GM12878 (cell line): ENCODE measurements at regions not wholly inside any gene's neighbourhood (a gene's known extent, or its start where the extent isn't known, plus 50 kb on each side); places are given as distances from the start of the nearest gene placed in this dataset.

Experiments used
- ATAC-seq: fragments of 200-7000 bp; cut with Tn5 transposase; 3 replicates; pipeline ENCODE4 v1.9.1; 2020; ENCODE audit warnings: mild to moderate bottlenecking, moderate library complexity
- BruUV-seq: library from RNA; stranded (reverse); fragments of 400-500 nt; replicated peaks from 2 replicates; lab custom pipeline; 2021; lab: Mats Ljungman, UMichigan
- CTCF ChIA-PET: fragments of 300-600 bp; sonication (Branson Sonifier 250); formaldehyde crosslinking; extraction: SDS; loops from one replicate; lab custom pipeline; 2021; ENCODE audit warnings: inconsistent platforms; lab: Yijun Ruan, JAX
- POLR2A ChIA-PET: fragments of 350-600 bp; formaldehyde crosslinking; extraction: SDS; loops from one replicate; lab custom pipeline; 2021; ENCODE audit warnings: inconsistent platforms; lab: Charles Lee
- RAD21 ChIA-PET: fragments of 300-600 bp; sonication (Branson Sonifier 250); formaldehyde crosslinking; loops from one replicate; lab custom pipeline; 2023; ENCODE audit warnings: antibody characterized with exemption; ENCODE audit not compliant: unreplicated experiment; lab: Charles Lee
- SMC1A ChIA-PET: fragments of 300-600 bp; sonication (Branson Sonifier 250); formaldehyde crosslinking; loops from one replicate; lab custom pipeline; 2023; ENCODE audit not compliant: unreplicated experiment, uncharacterized antibody; lab: Charles Lee
- DNase-seq: peaks from one replicate; pipeline ENCODE4 v3.0.0-alpha.2; 2011; ENCODE audit warnings: low read depth, low spot score
- FAIRE-seq: peaks from 3 replicates; lab custom pipeline; 2011; peaks lifted over from hg19 to GRCh38; lab: Jason Lieb, UNC
- H2AFZ ChIP-seq: 2 replicates; pipeline ENCODE4 v1.6.0; 2011; ENCODE audit warnings: low read depth, low read length, control low read depth; ENCODE audit not compliant: control insufficient read depth
- H3K27ac ChIP-seq: 2 replicates; pipeline ENCODE4 v1.5.1; 2011; ENCODE audit warnings: control low read depth; ENCODE audit not compliant: control insufficient read depth, insufficient read depth
- H3K27me3 ChIP-seq, 2 experiments: replicated peaks in 1 of 2; 2 replicates each; pipeline versions ENCODE4 v1.6.0 to v1.6.1; 2011; ENCODE audit warnings: low read length in 1 of 2; ENCODE audit not compliant: control insufficient read depth in 2 of 2, insufficient read depth in 2 of 2
- H3K36me3 ChIP-seq, 2 experiments: 2 replicates each; pipeline ENCODE4 v1.5.1; 2011; ENCODE audit warnings: low read length in 1 of 2; ENCODE audit not compliant: control insufficient read depth in 2 of 2, insufficient read depth in 2 of 2
- H3K4me1 ChIP-seq: 2 replicates; pipeline ENCODE4 v1.6.1; 2011; ENCODE audit warnings: mild to moderate bottlenecking, low read length, moderate library complexity, mixed read lengths; ENCODE audit not compliant: control insufficient read depth, insufficient read depth
- H3K4me2 ChIP-seq: 2 replicates; pipeline ENCODE4 v1.6.0; 2011; ENCODE audit warnings: control low read depth; ENCODE audit not compliant: control insufficient read depth, insufficient read depth
- H3K4me3 ChIP-seq: fragments of 200-600 bp; sonication (generic); 2 replicates; pipeline ENCODE4 v1.5.1; 2016
- H3K79me2 ChIP-seq: 2 replicates; pipeline ENCODE4 v1.6.0; 2011; ENCODE audit warnings: low read length; ENCODE audit not compliant: control insufficient read depth, insufficient read depth
- H3K9ac ChIP-seq: 2 replicates; pipeline ENCODE4 v1.8.0; 2011; ENCODE audit warnings: low read length, control low read depth, mixed read lengths; ENCODE audit not compliant: control insufficient read depth, insufficient read depth
- H3K9me3 ChIP-seq: replicated peaks from 3 replicates; pipeline ENCODE4 v1.5.1; 2011; ENCODE audit warnings: mild to moderate bottlenecking, low read length; ENCODE audit not compliant: control insufficient read depth, insufficient read depth
- H4K20me1 ChIP-seq: 2 replicates; pipeline ENCODE4 v1.6.0; 2011; ENCODE audit not compliant: control insufficient read depth, insufficient read depth
- BACH1 ChIP-seq: fragments of 450-650 bp; IDR thresholded peaks from 2 replicates; pipeline ENCODE4 v1.6.1; 2017; ENCODE audit warnings: mild to moderate bottlenecking, borderline replicate concordance
- CBX5 ChIP-seq: sonication (generic); IDR thresholded peaks from 2 replicates; pipeline ENCODE4 v1.6.1; 2016; ENCODE audit warnings: low read depth, moderate library complexity, mild to moderate bottlenecking, inconsistent platforms
- FOXK2 ChIP-seq: fragments of 450-650 bp; IDR thresholded peaks from 2 replicates; pipeline ENCODE4 v1.6.1; 2017; ENCODE audit warnings: mild to moderate bottlenecking, moderate library complexity
- HDAC2 ChIP-seq: fragments of 200-600 bp; sonication (generic); IDR thresholded peaks from 2 replicates; pipeline ENCODE4 v1.6.1; 2017
- KLF5 ChIP-seq: fragments of 450-650 bp; IDR thresholded peaks from 2 replicates; pipeline ENCODE4 v1.6.1; 2014; ENCODE audit warnings: mild to moderate bottlenecking; ENCODE audit not compliant: partially characterized antibody
- MXI1 ChIP-seq: fragments of 150-350 bp; IDR thresholded peaks from 2 replicates; pipeline ENCODE4 v1.6.1; 2011; ENCODE audit warnings: low read depth, mild to moderate bottlenecking, inconsistent platforms, low read length, improper control_type of control experiment
- MYB ChIP-seq: fragments of 150-350 bp; IDR thresholded peaks from 2 replicates; pipeline ENCODE4 v1.6.1; 2014; ENCODE audit warnings: mild to moderate bottlenecking, low read depth, low read length, borderline replicate concordance
- NRF1 ChIP-seq: conservative IDR thresholded peaks from 2 replicates; pipeline ENCODE4 v1.6.1; 2011; ENCODE audit warnings: mild to moderate bottlenecking, low read depth, low read length, improper control_type of control experiment
- RELA ChIP-seq: fragments of 450-650 bp; IDR thresholded peaks from 2 replicates; pipeline ENCODE4 v1.8.0; 2014; ENCODE audit warnings: borderline replicate concordance; ENCODE audit not compliant: partially characterized antibody
- TCF3 ChIP-seq: IDR thresholded peaks from 2 replicates; pipeline ENCODE4 v1.6.1; 2012; ENCODE audit warnings: low read depth, mild to moderate bottlenecking, low read length, borderline replicate concordance; ENCODE audit not compliant: insufficient read depth
- ZNF217 ChIP-seq: fragments of 450-650 bp; IDR thresholded peaks from 2 replicates; pipeline ENCODE4 v1.6.1; 2017; ENCODE audit warnings: antibody characterized with exemption, mild to moderate bottlenecking
- ZNF622 ChIP-seq: fragments of 450-650 bp; IDR thresholded peaks from 2 replicates; pipeline ENCODE4 v1.6.1; 2017; ENCODE audit warnings: mild to moderate bottlenecking, inconsistent platforms
- WGBS: methylation state at CpG from one replicate; pipeline ENCODE4 v1.1.6; 2016; ENCODE audit warnings: low lambda C conversion rate; ENCODE audit not compliant: insufficient replicate concordance, insufficient coverage; ENCODE audit errors: missing lambda C conversion rate; 5-methylcytosine and 5-hydroxymethylcytosine counted together
- in situ Hi-C: fragments of 300-500 bp; cut with MboI; formaldehyde crosslinking; loops from 9 replicates; pipeline ENCODE4 v1.14.3; 2018; ENCODE audit warnings: mixed read lengths
- intact Hi-C: fragments of 100-400 bp; cut with micrococcal nuclease; formaldehyde crosslinking; loops from one replicate; pipeline ENCODE4 v1.14.2; 2022; ENCODE audit not compliant: unreplicated experiment
- TF ChIP-seq, protein P1 (sequence below): fragments of 450-650 bp; formaldehyde crosslinking; IDR thresholded peaks from 2 replicates; pipeline ENCODE4 v1.4.0; 2020; ENCODE audit warnings: mild to moderate bottlenecking, moderate library complexity
- TF ChIP-seq, protein P2 (sequence below): fragments of 150-350 bp; IDR thresholded peaks from 2 replicates; pipeline ENCODE4 v1.6.1; 2014; ENCODE audit warnings: mild to moderate bottlenecking, low read depth, low read length
- TF ChIP-seq, protein P3 (sequence below): IDR thresholded peaks from 2 replicates; pipeline ENCODE4 v1.6.1; 2011; ENCODE audit warnings: mild to moderate bottlenecking, low read depth, low read length, moderate library complexity; ENCODE audit not compliant: insufficient replicate concordance
- TF ChIP-seq, protein P4 (sequence below): fragments of 450-650 bp; IDR thresholded peaks from 2 replicates; pipeline ENCODE4 v1.6.1; 2017; ENCODE audit warnings: low read depth, mild to moderate bottlenecking, moderate library complexity
- TF ChIP-seq, protein P5 (sequence below): fragments of 450-650 bp; IDR thresholded peaks from 2 replicates; pipeline ENCODE4 v1.6.1; 2014; ENCODE audit warnings: mild to moderate bottlenecking

DNA sequence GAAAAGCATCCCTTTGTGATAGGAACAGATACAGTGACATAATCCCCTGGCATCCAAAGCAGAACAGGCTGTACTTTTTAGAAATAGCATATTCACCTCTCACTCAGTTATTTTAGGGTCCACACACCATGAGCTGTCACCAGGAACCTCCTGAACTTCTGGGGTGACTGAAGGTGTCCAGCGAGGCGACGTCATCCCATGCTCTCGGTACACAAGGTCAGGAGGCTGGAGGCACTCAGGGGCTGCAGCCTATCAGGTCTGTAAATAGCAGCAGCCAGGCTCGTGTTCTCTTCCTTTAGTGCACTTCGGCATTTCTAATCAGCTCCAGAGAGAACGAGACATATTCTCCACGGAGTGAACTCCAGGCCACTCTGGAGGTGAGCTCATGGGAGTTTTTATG, 98.3 kb downstream of the GATA6 start:
- FAIRE-seq = no peak
- no peak for DNase-seq
- Histone ChIP-seq H3K27ac (no peak overlapping the region), H3K27me3 (no peaks in the 10 kb centered on the region), H3K4me1 (no peaks in the 10 kb centered on the region), H3K4me3 (no peak overlapping the region), H3K36me3 (no peaks in the 10 kb centered on the region), H2AFZ (no peak overlapping the region), H3K9ac (no peak overlapping the region), H3K4me2 (no peak overlapping the region), H4K20me1 (no peaks in the 10 kb centered on the region), H3K9me3 (no peaks in the 10 kb centered on the region), H3K79me2 (no peaks in the 10 kb centered on the region)
- 17% methylated on average over 8 of the region's 8 CpGs for WGBS
- no peak for ATAC-seq
- CTCF ChIA-PET = interaction anchor here (0.6 kb wide), 1 partner anchor 116 kb away, joined by 3 read pairs; no protein-coding TSS in a partner anchor
- RAD21 ChIA-PET = no interaction called here
- in situ Hi-C loops = no loop called here
- intact Hi-C loops = no loop called here
- no TSS peak for BruUV-seq
- SMC1A ChIA-PET = no interaction called here
- POLR2A ChIA-PET = no interaction called here
- no peak for TF ChIP-seq CBX5
- no peak for TF ChIP-seq MXI1
- TF ChIP-seq, protein P1, sequence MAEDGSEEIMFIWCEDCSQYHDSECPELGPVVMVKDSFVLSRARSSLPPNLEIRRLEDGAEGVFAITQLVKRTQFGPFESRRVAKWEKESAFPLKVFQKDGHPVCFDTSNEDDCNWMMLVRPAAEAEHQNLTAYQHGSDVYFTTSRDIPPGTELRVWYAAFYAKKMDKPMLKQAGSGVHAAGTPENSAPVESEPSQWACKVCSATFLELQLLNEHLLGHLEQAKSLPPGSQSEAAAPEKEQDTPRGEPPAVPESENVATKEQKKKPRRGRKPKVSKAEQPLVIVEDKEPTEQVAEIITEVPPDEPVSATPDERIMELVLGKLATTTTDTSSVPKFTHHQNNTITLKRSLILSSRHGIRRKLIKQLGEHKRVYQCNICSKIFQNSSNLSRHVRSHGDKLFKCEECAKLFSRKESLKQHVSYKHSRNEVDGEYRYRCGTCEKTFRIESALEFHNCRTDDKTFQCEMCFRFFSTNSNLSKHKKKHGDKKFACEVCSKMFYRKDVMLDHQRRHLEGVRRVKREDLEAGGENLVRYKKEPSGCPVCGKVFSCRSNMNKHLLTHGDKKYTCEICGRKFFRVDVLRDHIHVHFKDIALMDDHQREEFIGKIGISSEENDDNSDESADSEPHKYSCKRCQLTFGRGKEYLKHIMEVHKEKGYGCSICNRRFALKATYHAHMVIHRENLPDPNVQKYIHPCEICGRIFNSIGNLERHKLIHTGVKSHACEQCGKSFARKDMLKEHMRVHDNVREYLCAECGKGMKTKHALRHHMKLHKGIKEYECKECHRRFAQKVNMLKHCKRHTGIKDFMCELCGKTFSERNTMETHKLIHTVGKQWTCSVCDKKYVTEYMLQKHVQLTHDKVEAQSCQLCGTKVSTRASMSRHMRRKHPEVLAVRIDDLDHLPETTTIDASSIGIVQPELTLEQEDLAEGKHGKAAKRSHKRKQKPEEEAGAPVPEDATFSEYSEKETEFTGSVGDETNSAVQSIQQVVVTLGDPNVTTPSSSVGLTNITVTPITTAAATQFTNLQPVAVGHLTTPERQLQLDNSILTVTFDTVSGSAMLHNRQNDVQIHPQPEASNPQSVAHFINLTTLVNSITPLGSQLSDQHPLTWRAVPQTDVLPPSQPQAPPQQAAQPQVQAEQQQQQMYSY = no peak
- no peak for TF ChIP-seq NRF1
- no peak for TF ChIP-seq RELA
- TF ChIP-seq, protein P2, sequence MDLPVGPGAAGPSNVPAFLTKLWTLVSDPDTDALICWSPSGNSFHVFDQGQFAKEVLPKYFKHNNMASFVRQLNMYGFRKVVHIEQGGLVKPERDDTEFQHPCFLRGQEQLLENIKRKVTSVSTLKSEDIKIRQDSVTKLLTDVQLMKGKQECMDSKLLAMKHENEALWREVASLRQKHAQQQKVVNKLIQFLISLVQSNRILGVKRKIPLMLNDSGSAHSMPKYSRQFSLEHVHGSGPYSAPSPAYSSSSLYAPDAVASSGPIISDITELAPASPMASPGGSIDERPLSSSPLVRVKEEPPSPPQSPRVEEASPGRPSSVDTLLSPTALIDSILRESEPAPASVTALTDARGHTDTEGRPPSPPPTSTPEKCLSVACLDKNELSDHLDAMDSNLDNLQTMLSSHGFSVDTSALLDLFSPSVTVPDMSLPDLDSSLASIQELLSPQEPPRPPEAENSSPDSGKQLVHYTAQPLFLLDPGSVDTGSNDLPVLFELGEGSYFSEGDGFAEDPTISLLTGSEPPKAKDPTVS = no peak
- TF ChIP-seq, protein P3, sequence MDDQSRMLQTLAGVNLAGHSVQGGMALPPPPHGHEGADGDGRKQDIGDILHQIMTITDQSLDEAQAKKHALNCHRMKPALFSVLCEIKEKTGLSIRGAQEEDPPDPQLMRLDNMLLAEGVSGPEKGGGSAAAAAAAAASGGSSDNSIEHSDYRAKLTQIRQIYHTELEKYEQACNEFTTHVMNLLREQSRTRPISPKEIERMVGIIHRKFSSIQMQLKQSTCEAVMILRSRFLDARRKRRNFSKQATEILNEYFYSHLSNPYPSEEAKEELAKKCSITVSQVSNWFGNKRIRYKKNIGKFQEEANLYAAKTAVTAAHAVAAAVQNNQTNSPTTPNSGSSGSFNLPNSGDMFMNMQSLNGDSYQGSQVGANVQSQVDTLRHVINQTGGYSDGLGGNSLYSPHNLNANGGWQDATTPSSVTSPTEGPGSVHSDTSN = no peak
- TF ChIP-seq BACH1 = no peak
- TF ChIP-seq HDAC2 = no peak
- TF ChIP-seq TCF3 = no peak
- TF ChIP-seq MYB = no peak
- TF ChIP-seq ZNF622 = no peak
- no peak for TF ChIP-seq KLF5
- TF ChIP-seq ZNF217 = no peak
- TF ChIP-seq, protein P4, sequence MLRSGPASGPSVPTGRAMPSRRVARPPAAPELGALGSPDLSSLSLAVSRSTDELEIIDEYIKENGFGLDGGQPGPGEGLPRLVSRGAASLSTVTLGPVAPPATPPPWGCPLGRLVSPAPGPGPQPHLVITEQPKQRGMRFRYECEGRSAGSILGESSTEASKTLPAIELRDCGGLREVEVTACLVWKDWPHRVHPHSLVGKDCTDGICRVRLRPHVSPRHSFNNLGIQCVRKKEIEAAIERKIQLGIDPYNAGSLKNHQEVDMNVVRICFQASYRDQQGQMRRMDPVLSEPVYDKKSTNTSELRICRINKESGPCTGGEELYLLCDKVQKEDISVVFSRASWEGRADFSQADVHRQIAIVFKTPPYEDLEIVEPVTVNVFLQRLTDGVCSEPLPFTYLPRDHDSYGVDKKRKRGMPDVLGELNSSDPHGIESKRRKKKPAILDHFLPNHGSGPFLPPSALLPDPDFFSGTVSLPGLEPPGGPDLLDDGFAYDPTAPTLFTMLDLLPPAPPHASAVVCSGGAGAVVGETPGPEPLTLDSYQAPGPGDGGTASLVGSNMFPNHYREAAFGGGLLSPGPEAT = no peak
- TF ChIP-seq FOXK2 = no peak
- TF ChIP-seq, protein P5, sequence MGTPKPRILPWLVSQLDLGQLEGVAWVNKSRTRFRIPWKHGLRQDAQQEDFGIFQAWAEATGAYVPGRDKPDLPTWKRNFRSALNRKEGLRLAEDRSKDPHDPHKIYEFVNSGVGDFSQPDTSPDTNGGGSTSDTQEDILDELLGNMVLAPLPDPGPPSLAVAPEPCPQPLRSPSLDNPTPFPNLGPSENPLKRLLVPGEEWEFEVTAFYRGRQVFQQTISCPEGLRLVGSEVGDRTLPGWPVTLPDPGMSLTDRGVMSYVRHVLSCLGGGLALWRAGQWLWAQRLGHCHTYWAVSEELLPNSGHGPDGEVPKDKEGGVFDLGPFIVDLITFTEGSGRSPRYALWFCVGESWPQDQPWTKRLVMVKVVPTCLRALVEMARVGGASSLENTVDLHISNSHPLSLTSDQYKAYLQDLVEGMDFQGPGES = no peak
